ENCODE measurements at regions not wholly inside any gene's neighbourhood (a gene's known extent, or its start where the extent isn't known, plus 50 kb on each side); places are given as distances from the start of the nearest gene placed in this dataset.

DNA sequence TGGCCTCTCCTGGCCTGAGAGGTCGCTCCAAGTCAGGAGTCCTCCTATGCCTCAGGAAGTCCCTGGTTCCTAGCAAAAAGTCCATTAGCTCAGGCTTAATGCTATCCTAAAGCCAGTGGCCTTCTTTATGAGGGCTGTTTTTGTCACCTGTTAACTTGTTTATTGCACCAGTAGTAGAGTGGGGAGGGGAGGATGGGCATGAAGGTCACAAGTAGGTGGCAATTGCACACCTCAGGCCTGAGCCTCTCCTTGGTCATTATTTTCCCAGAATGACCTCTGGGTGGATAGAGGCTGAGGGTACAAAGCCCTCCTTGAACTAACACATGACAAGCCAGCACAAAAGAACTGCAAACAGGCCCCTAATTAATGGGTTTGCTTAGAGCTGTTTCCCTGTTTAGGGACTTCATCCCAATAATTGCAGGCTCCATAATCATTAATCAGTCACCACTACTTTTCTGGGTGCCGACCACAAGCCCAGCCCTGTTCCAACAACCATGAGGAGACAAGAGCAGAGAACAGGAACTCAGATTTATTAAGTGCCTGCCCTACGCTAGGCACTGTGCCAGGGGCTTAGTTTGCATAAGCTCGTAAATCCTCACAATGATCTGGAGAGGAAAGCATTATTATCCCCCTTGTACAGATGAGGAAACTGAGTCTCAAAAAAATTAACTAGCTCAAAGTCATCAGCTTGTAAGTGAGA is 123.0 kb upstream of the PKDCC start:
- Histone ChIP-seq H3K27me3 (replicated peaks in 1 of 7) (no peaks in the 10 kb centered on the region), H3K4me3 (no peak overlapping the region), H3K27ac (no peak overlapping the region), H3K9me3 (peaks cover 0 to 12% (median 6%) of the 10 kb centered on the region in 8 donors), H3K36me3 (no peaks in the 10 kb centered on the region), H3K4me1 (no peaks in the 10 kb centered on the region)
- intact Hi-C loops (cut with DNase I; ENCODE audit: low total_unique reads), result no loop called here
- DNase-seq, result no peak
- WGBS, 5 donors, result 65 to 77% (median 69%) methylated on average over 4 of the region's 4 CpGs
- TF ChIP-seq POLR2AphosphoS5 (IDR thresholded peaks at IDR 0.05), result no peak
- TF ChIP-seq, protein P1, sequence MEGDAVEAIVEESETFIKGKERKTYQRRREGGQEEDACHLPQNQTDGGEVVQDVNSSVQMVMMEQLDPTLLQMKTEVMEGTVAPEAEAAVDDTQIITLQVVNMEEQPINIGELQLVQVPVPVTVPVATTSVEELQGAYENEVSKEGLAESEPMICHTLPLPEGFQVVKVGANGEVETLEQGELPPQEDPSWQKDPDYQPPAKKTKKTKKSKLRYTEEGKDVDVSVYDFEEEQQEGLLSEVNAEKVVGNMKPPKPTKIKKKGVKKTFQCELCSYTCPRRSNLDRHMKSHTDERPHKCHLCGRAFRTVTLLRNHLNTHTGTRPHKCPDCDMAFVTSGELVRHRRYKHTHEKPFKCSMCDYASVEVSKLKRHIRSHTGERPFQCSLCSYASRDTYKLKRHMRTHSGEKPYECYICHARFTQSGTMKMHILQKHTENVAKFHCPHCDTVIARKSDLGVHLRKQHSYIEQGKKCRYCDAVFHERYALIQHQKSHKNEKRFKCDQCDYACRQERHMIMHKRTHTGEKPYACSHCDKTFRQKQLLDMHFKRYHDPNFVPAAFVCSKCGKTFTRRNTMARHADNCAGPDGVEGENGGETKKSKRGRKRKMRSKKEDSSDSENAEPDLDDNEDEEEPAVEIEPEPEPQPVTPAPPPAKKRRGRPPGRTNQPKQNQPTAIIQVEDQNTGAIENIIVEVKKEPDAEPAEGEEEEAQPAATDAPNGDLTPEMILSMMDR (IDR thresholded peaks at IDR 0.05 in 8 of 11, conservative IDR thresholded peaks at IDR 0.05 in 3 of 11), result no peak

DNA sequence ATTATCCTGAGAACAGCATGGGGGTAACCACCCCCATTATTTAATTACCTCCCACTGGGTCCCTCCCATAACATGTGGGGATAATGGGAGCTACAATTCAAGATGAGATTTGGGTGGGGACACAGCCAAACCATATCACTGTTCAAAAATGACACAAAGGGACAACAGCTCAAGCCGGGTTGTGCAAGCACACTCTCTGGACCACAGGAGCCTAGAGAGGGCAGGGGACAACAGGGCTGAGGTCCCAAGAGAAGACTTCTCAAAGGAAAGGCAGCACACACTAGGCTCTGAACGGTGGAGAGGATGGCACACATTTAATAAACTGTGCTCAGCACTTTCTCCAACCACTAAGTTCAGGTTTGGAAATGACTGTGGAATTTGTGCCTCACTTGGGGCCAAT is 122.1 kb upstream of the PKDCC start:
- H3K4me1 ChIP-seq, result no peaks in the 10 kb centered on the region
- intact Hi-C loops (cut with DNase I; ENCODE audit: low total_unique reads), result no loop called here
- H3K36me3 ChIP-seq, result no peaks in the 10 kb centered on the region
- no peak overlapping the region for H3K27ac ChIP-seq
- no peak for TF ChIP-seq POLR2AphosphoS5 (IDR thresholded peaks at IDR 0.05)
- no peak for TF ChIP-seq POLR2A (IDR thresholded peaks at IDR 0.05)
- H3K9me3 ChIP-seq, result peaks cover 0 to 12% (median 6%) of the 10 kb centered on the region in 8 donors
- 88 to 96% (median 90%) methylated on average over 2 of the region's 2 CpGs for WGBS, 5 donors
- H3K27me3 ChIP-seq (replicated peaks in 1 of 7), result peaks cover 0 to under 1% (median 0%) of the 10 kb centered on the region in 7 donors
- no peak for DNase-seq
- no peak overlapping the region for H3K4me3 ChIP-seq

DNA sequence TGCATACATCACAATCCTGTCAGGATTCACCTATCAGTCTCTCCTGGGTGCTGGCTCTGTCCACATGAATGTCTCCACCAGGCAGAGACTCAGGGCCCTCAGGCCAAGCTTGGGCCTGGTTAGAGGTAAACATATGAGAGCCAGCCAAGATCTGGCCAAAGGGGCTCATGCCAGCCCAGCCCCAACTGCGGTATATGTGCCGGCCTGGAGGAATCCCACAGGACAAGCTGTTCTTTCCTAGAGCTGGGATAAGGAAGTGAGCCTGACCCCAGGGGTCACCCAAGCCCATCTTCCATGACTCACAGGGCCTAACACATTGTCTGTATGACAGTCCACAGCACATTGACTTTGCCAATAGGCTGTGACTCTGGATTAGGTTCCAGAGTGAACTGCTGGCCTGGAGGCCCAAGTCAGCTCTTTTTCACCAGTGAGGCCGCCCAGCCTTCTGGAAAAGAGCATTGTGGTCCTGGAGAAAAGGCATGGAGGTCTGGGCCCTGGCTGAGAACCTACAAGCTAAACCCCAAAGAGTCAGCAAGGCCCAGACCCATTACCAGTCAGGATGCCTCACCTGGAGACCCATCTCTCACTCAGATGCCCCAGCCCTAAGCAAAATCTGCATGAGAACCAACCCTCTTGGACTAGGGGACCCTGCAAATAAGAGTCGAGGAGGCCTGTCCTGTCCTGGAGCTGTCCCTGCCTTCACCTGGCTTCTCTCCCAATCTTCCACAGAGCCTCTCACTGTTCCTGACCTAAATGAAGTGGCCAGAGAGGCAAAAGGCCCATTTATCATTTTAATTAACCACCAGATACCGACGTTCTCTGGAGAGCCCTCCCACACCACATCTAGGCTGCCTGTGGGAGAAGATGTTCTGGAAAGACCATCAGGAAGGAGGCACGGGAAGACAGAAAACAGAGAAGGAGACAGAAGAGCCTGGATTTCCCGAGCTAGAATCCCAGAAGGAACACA is 120.9 kb upstream of the PKDCC start:
- intact Hi-C loops (cut with DNase I; ENCODE audit: low total_unique reads), result no loop called here
- H3K9me3 ChIP-seq, result peaks cover 0 to 12% (median 6%) of the 10 kb centered on the region in 8 donors
- TF ChIP-seq, protein P1 (IDR thresholded peaks at IDR 0.05 in 8 of 11, conservative IDR thresholded peaks at IDR 0.05 in 3 of 11), result no peak
- TF ChIP-seq POLR2AphosphoS5 (IDR thresholded peaks at IDR 0.05), result peak in 1 of 3 donors; percentile 23
- 66 to 79% (median 74%) methylated on average over 7 to 8 of the region's 8 CpGs for WGBS, 5 donors
- peaks cover 0 to 9% (median 2%) of the 10 kb centered on the region in 6 donors for H3K4me1 ChIP-seq
- no peaks in the 10 kb centered on the region for H3K36me3 ChIP-seq
- no peak overlapping the region for H3K4me3 ChIP-seq
- H3K27ac ChIP-seq, result peak overlapping the region in 7 of 8 donors; percentile 16 to 67 (median 40)
- peaks cover 0 to 6% (median 0%) of the 10 kb centered on the region in 7 donors for H3K27me3 ChIP-seq (replicated peaks in 1 of 7)
- no peak for DNase-seq

DNA sequence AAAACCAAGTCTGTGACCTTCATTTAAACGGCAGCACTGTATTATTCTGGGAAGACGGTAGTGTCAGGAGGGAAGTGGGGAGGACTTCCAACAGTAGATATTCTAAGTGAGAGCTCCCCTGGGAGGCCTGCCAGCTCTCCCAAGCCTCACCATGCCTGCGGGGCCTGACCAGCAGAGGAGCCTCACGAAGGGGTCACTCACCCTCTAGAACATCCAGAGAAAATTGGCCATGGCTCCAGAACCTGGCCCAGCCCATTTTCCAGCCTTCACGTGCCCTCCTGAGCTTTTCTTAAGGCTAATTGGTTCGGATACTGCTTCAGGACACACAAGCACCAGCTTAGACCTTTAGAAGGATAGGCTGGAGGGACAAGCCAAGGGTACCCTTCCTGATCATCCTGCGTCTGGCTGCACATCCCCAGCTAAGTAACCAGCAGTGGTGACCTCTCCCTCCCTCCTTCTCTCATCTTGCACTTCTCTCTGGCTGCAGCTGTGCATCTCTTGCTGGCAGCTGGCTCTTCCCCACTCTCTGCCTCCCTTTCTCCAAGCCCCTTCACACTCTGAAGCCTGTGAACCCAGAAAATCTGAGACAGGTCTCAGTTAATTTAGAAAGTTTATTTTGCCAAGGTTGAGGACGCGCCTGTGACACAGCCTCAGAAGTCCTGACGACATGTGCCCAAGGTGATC is 120.1 kb upstream of the PKDCC start:
- WGBS, 5 donors, result 69 to 86% (median 79%) methylated on average over 10 of the region's 10 CpGs
- intact Hi-C loops (cut with DNase I; ENCODE audit: low total_unique reads), result no loop called here
- Histone ChIP-seq H3K27ac (peak overlapping the region in 6 of 8 donors; percentile 16 to 67 (median 42)), H3K4me1 (peaks cover 0 to 10% (median 2%) of the 10 kb centered on the region in 6 donors), H3K4me3 (no peak overlapping the region), H3K36me3 (no peaks in the 10 kb centered on the region), H3K9me3 (peaks cover 0 to 12% (median 6%) of the 10 kb centered on the region in 8 donors), H3K27me3 (replicated peaks in 1 of 7) (peaks cover 0 to 6% (median 0%) of the 10 kb centered on the region in 7 donors)
- no peak for DNase-seq
- TF ChIP-seq POLR2AphosphoS5 (IDR thresholded peaks at IDR 0.05), result peak in 1 of 3 donors; percentile 19
- no peak for TF ChIP-seq POLR2A (IDR thresholded peaks at IDR 0.05)
